ENCODE measurements at regions not wholly inside any gene's neighbourhood (a gene's known extent, or its start where the extent isn't known, plus 50 kb on each side); places are given as distances from the start of the nearest gene placed in this dataset.

GRCh38 chr17:33862772-33863602 is 392.1 kb upstream of the CCL2 start:
- no peak overlapping the region for H3K27ac ChIP-seq (ENCODE audit: low read depth in 2 of 2, low read length in 2 of 2)
- no peaks in the 10 kb centered on the region for H3K36me3 ChIP-seq (ENCODE audit: control insufficient read depth in 2 of 3, insufficient read depth in 3 of 3, low read length in 3 of 3)
- DNase-seq, result no peak
- H3K4me3 ChIP-seq (ENCODE audit: low read length in 3 of 3), result no peak overlapping the region
- no peaks in the 10 kb centered on the region for H3K27me3 ChIP-seq (ENCODE audit: control insufficient read depth, insufficient read depth, low read length)
- H3K9ac ChIP-seq (ENCODE audit: low read length in 3 of 3), result no peak overlapping the region
- no peaks in the 10 kb centered on the region for H3K4me1 ChIP-seq (ENCODE audit: control insufficient read depth in 2 of 3, insufficient read depth in 2 of 3, low read depth in 1 of 3, low read length in 3 of 3)
- TF ChIP-seq CTCF (IDR thresholded peaks at IDR 0.05; ENCODE audit: borderline replicate concordance, extremely low read depth, insufficient read depth), result no peak
- intact Hi-C loops (cut with DNase I), result no loop called here
- no peaks in the 10 kb centered on the region for H3K9me3 ChIP-seq (ENCODE audit: control insufficient read depth in 2 of 3, insufficient read depth in 1 of 3, low read length in 3 of 3)
- no peak for FAIRE-seq

DNA sequence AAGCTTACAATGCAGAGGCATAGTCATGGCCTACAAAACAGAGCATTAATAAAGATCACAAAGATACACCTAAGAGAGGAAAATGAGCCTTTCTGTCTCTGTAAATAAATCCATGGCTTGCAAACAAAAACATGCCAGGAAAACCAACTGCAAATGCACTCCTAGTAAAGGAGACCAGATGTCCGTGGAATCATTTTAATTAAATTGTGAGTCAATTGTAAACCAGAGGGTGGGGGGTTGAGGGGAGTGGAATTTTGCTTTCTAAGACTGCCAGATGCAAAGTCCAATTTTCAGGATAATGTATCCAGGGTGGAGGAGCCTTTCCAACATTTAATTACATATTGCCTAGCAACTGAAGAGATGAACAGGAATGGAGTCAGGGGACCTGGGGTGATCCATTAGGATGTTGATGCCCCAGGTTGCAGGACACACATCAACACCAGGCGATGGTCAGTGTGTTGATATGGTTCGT is 390.3 kb upstream of the CCL2 start:
- no peak for TF ChIP-seq CTCF (IDR thresholded peaks at IDR 0.05; ENCODE audit: borderline replicate concordance, extremely low read depth, insufficient read depth)
- Histone ChIP-seq H3K9ac (ENCODE audit: low read length in 3 of 3) (no peak overlapping the region), H3K9me3 (ENCODE audit: control insufficient read depth in 2 of 3, insufficient read depth in 1 of 3, low read length in 3 of 3) (no peaks in the 10 kb centered on the region), H3K4me1 (ENCODE audit: control insufficient read depth in 2 of 3, insufficient read depth in 2 of 3, low read depth in 1 of 3, low read length in 3 of 3) (no peaks in the 10 kb centered on the region), H3K4me3 (ENCODE audit: low read length in 3 of 3) (no peak overlapping the region), H3K27ac (ENCODE audit: low read depth in 2 of 2, low read length in 2 of 2) (no peak overlapping the region), H3K36me3 (ENCODE audit: control insufficient read depth in 2 of 3, insufficient read depth in 3 of 3, low read length in 3 of 3) (no peaks in the 10 kb centered on the region), H3K27me3 (ENCODE audit: control insufficient read depth, insufficient read depth, low read length) (no peaks in the 10 kb centered on the region)
- DNase-seq, result peak in 1 of 5 donors; percentile 30
- intact Hi-C loops (cut with DNase I), result no loop called here
- FAIRE-seq, result no peak

DNA sequence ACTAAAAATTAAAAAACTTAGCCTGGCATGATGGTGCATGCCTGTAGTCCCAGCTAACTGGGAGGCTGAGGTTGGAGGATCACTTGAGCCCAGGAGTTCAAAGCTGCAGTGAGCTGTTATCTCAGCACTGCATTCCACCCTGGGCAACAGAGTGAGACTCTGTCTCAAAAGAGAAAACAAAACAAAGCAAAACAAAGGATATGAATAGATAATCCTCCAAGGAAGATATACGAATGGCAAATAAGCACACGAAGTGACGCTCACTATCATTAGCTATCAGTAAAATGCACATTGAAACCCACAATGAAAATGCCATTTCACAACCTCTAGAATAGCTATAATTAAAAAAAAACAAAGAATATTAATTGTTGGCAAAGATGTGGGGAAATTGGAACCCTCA is 386.2 kb upstream of the CCL2 start:
- intact Hi-C loops (cut with DNase I), result no loop called here
- no peak for FAIRE-seq
- H3K36me3 ChIP-seq (ENCODE audit: control insufficient read depth in 2 of 3, insufficient read depth in 3 of 3, low read length in 3 of 3), result no peaks in the 10 kb centered on the region
- H3K9ac ChIP-seq (ENCODE audit: low read length in 3 of 3), result no peak overlapping the region
- TF ChIP-seq CTCF (IDR thresholded peaks at IDR 0.05; ENCODE audit: borderline replicate concordance, extremely low read depth, insufficient read depth), result no peak
- H3K9me3 ChIP-seq (ENCODE audit: control insufficient read depth in 2 of 3, insufficient read depth in 1 of 3, low read length in 3 of 3), result no peaks in the 10 kb centered on the region
- no peak overlapping the region for H3K4me3 ChIP-seq (ENCODE audit: low read length in 3 of 3)
- DNase-seq, result no peak
- H3K4me1 ChIP-seq (ENCODE audit: control insufficient read depth in 2 of 3, insufficient read depth in 2 of 3, low read depth in 1 of 3, low read length in 3 of 3), result no peaks in the 10 kb centered on the region
- no peaks in the 10 kb centered on the region for H3K27me3 ChIP-seq (ENCODE audit: control insufficient read depth, insufficient read depth, low read length)
- no peak overlapping the region for H3K27ac ChIP-seq (ENCODE audit: low read depth in 2 of 2, low read length in 2 of 2)

All from kidney (tissue), 13 donors.